ENCODE measurements at regions not wholly inside any gene's neighbourhood (a gene's known extent, or its start where the extent isn't known, plus 50 kb on each side); places are given as distances from the start of the nearest gene placed in this dataset.

- Histone ChIP-seq H3K9me3 (no peaks in the 10 kb centered on the region), H3K4me3 (no peak overlapping the region), H3K4me1 (peaks cover 22% of the 10 kb centered on the region), H3K27ac (no peak overlapping the region), H3K27me3 (peaks cover 7% of the 10 kb centered on the region), H3K36me3 (no peaks in the 10 kb centered on the region)
- ATAC-seq (no peak), DNase-seq (no peak)
- intact Hi-C loops (cut with DNase I): no loop called here
- no peak for TF ChIP-seq CTCF (IDR thresholded peaks at IDR 0.05)
Measured at GRCh38 chr1:25026730-25027450, 96.8 kb upstream of the RUNX3 start.

GRCh38 chr1:25026304-25026703 is 96.2 kb upstream of the RUNX3 start:
- Histone ChIP-seq H3K27me3 (peaks cover 7% of the 10 kb centered on the region), H3K4me1 (peaks cover 24% of the 10 kb centered on the region), H3K36me3 (no peaks in the 10 kb centered on the region), H3K9me3 (no peaks in the 10 kb centered on the region), H3K27ac (no peak overlapping the region), H3K4me3 (no peak overlapping the region)
- ATAC-seq (no peak), DNase-seq (no peak)
- intact Hi-C loops (cut with DNase I): no loop called here
- TF ChIP-seq CTCF (IDR thresholded peaks at IDR 0.05): no peak

GRCh38 chr1:25024615-25025350 is 94.7 kb upstream of the RUNX3 start:
- Histone ChIP-seq H3K9me3 (no peaks in the 10 kb centered on the region), H3K36me3 (no peaks in the 10 kb centered on the region), H3K4me1 (peaks cover 28% of the 10 kb centered on the region), H3K27me3 (peaks cover 7% of the 10 kb centered on the region), H3K4me3 (no peak overlapping the region), H3K27ac (no peak overlapping the region)
- ATAC-seq (no peak), DNase-seq (no peak)
- intact Hi-C loops (cut with DNase I): no loop called here
- TF ChIP-seq CTCF (IDR thresholded peaks at IDR 0.05): no peak

GRCh38 chr1:25023826-25024225 is 93.8 kb upstream of the RUNX3 start:
- H3K4me1 ChIP-seq: peaks cover 25% of the 10 kb centered on the region
- H3K27ac ChIP-seq: no peak overlapping the region

GRCh38 chr1:25023190-25023578 is 93.1 kb upstream of the RUNX3 start:
- ATAC-seq (no peak), DNase-seq (no peak)
- intact Hi-C loops (cut with DNase I): no loop called here
- Histone ChIP-seq H3K4me3 (no peak overlapping the region), H3K4me1 (peaks cover 25% of the 10 kb centered on the region), H3K27ac (peak overlapping the region; percentile 68), H3K27me3 (peaks cover 7% of the 10 kb centered on the region), H3K9me3 (no peaks in the 10 kb centered on the region), H3K36me3 (no peaks in the 10 kb centered on the region)
- no peak for TF ChIP-seq CTCF (IDR thresholded peaks at IDR 0.05)

More at GRCh38 chr1:25023826-25024225, 93.8 kb upstream of the RUNX3 start:
- H3K36me3 ChIP-seq: no peaks in the 10 kb centered on the region
- peaks cover 7% of the 10 kb centered on the region for H3K27me3 ChIP-seq
- no peak overlapping the region for H3K4me3 ChIP-seq
- no peak for TF ChIP-seq CTCF (IDR thresholded peaks at IDR 0.05)
- no peak for ATAC-seq
- intact Hi-C loops (cut with DNase I): no loop called here
- H3K9me3 ChIP-seq: no peaks in the 10 kb centered on the region
- DNase-seq: no peak

All from upper lobe of right lung (tissue), 1 donor.